Stimulated activated naive CD8-positive, alpha-beta T cell treated with anti-CD3 and anti-CD28 coated beads, Interleukin-15, amount 100 ng/mL, for 72 hours (primary cell): ENCODE measurements at regions not wholly inside any gene's neighbourhood (a gene's known extent, or its start where the extent isn't known, plus 50 kb on each side); places are given as distances from the start of the nearest gene placed in this dataset.
"Not testable (repeated sequence)": the region's sequence is repeated elsewhere in the genome, so short reads cannot be mapped to it uniquely, and the experiment has no call there.

ENCODE experiments used
- ATAC-seq: fragments of 150-1000 bp; cut with Tn5 transposase; 2 replicates; pipeline ENCODE4 v1.10.0; 2021; ENCODE audit warnings: mild to moderate bottlenecking, moderate library complexity
- DNase-seq, 2 donors: peaks; one replicate each; pipeline ENCODE4 v3.0.0; 2021 to 2022
- H3K27ac Mint-ChIP-seq, 2 donors: one replicate each; pipeline ENCODE4 v1.8.0; 2022; ENCODE audit warnings: mild to moderate bottlenecking in 2 of 2, mixed read lengths in 2 of 2, moderate library complexity in 2 of 2
- H3K27me3 Mint-ChIP-seq: one replicate; pipeline ENCODE4 v1.8.0; 2022; ENCODE audit warnings: mixed read lengths
- H3K4me1 Mint-ChIP-seq: one replicate; pipeline ENCODE4 v1.8.0; 2022; ENCODE audit warnings: mild to moderate bottlenecking, mixed read lengths
- H3K4me3 Mint-ChIP-seq, 2 donors: one replicate each; pipeline ENCODE4 v1.8.0; 2022; ENCODE audit warnings: mild to moderate bottlenecking in 2 of 2, mixed read lengths in 2 of 2, moderate library complexity in 1 of 2
- H3K9me3 Mint-ChIP-seq, 2 donors: one replicate each; pipeline ENCODE4 v1.8.0; 2022; ENCODE audit warnings: mixed read lengths in 2 of 2

GRCh38 chr4:153916273-153916755 is 127.4 kb upstream of the SFRP2 start:
- peaks cover 30% of the 10 kb centered on the region for H3K27me3 Mint-ChIP-seq
- H3K4me1 Mint-ChIP-seq: peaks cover 29% of the 10 kb centered on the region
- ATAC-seq: peak; percentile 97
- H3K9me3 Mint-ChIP-seq: no peaks in the 10 kb centered on the region
- no peak overlapping the region for H3K27ac Mint-ChIP-seq
- H3K4me3 Mint-ChIP-seq: peak overlapping the region; percentile 24 to 48
- peak; percentile 80 to 88 for DNase-seq

DNA sequence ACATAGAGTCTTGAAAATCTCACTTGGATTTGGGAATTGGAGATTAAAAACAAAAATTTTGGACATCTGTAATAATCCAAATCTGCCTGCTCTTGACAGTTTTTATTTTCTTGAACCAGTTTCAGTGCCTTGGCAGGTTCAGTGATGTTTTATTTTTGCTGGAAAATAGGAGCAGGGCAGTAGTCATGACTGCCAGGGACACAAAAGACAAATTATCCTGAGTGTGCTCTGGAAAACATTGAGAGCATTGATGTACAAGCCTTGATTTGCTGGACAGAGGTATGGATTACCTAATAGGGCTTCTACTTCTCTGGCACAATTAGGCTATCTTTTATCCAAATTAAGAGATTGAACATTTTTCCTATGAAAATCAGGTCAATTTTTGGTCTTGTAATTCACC is 123.4 kb upstream of the SFRP2 start:
- no peak for ATAC-seq
- DNase-seq: no peak
- H3K27ac Mint-ChIP-seq: no peak overlapping the region
- no peaks in the 10 kb centered on the region for H3K9me3 Mint-ChIP-seq
- no peak overlapping the region for H3K4me3 Mint-ChIP-seq
- H3K27me3 Mint-ChIP-seq: peaks cover 24% of the 10 kb centered on the region
- peaks cover 28% of the 10 kb centered on the region for H3K4me1 Mint-ChIP-seq

- H3K9me3 Mint-ChIP-seq: peaks cover 0 to 6% of the 10 kb centered on the region in 2 donors
- DNase-seq (no peak), ATAC-seq (no peak)
- H3K27me3 Mint-ChIP-seq: peaks cover 38% of the 10 kb centered on the region
- H3K4me1 Mint-ChIP-seq: peaks cover 6% of the 10 kb centered on the region
- H3K27ac Mint-ChIP-seq: no peak overlapping the region
- H3K4me3 Mint-ChIP-seq: no peak overlapping the region
These were observed 120.8 kb upstream of the SFRP2 start for GRCh38 chr4:153909672-153910071.

GRCh38 chr4:153906231-153906630 is 117.3 kb upstream of the SFRP2 start:
- Mint-ChIP-seq H3K27ac (no peak overlapping the region), H3K4me1 (peaks cover 6% of the 10 kb centered on the region), H3K9me3 (peaks cover 0 to 6% of the 10 kb centered on the region in 2 donors), H3K4me3 (no peak overlapping the region), H3K27me3 (peaks cover 22% of the 10 kb centered on the region)
- ATAC-seq (no peak), DNase-seq (no peak)

GRCh38 chr4:153905231-153905630 is 116.3 kb upstream of the SFRP2 start:
- peaks cover 6% of the 10 kb centered on the region for H3K4me1 Mint-ChIP-seq
- H3K27ac Mint-ChIP-seq: no peak overlapping the region
- no peak for DNase-seq
- peaks cover 20% of the 10 kb centered on the region for H3K27me3 Mint-ChIP-seq
- peaks cover 0 to 6% of the 10 kb centered on the region in 2 donors for H3K9me3 Mint-ChIP-seq
- no peak overlapping the region for H3K4me3 Mint-ChIP-seq
- no peak for ATAC-seq

DNA sequence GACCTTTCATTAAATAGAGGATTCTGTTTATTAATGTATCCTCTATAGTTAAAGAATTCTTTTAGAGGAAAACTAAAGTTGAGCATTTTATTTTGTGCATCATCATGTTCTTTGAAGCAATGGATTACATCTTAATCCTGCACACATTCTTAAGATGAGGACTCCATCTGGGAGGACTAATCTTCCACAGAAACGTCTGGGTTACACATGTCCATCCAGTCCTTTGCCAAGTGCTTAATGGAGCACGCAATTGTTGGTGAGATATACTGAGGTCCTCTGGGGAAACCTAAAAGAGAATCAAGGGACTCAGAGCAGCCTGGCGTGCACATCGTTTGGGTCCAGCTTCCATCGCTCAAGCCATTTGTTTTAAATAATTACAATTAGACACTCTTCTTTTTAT is 115.1 kb upstream of the SFRP2 start:
- ATAC-seq (no peak), DNase-seq (no peak)
- Mint-ChIP-seq H3K27ac (no peak overlapping the region), H3K4me3 (no peak overlapping the region), H3K27me3 (peaks cover 30% of the 10 kb centered on the region), H3K4me1 (peaks cover 6% of the 10 kb centered on the region), H3K9me3 (peaks cover 0 to 6% of the 10 kb centered on the region in 2 donors)

DNA sequence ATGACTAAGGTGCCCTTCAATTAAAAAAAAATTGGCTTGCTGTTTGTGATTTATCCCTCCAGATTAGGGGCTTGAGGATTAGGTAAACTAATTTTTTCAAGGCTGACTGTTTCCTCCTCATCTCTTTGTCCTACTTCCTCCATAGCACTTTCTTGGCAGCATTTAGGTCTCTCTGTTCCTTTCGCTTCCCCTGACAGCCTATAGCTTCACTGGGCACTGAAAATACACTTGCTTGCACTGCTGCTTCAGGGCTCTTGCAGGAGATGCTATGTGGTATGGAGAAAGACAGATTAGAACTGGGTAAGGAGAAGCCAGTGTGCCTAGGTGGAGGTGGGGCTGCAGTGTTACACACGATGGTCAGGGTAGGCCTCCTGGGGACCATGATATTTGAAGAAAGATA is 112.3 kb upstream of the SFRP2 start:
- H3K9me3 Mint-ChIP-seq: peaks cover 0 to 2% of the 10 kb centered on the region in 2 donors
- no peaks in the 10 kb centered on the region for H3K4me1 Mint-ChIP-seq
- no peak for ATAC-seq
- H3K27me3 Mint-ChIP-seq: peaks cover 48% of the 10 kb centered on the region
- no peak for DNase-seq
- no peak overlapping the region for H3K4me3 Mint-ChIP-seq
- no peak overlapping the region for H3K27ac Mint-ChIP-seq

DNA sequence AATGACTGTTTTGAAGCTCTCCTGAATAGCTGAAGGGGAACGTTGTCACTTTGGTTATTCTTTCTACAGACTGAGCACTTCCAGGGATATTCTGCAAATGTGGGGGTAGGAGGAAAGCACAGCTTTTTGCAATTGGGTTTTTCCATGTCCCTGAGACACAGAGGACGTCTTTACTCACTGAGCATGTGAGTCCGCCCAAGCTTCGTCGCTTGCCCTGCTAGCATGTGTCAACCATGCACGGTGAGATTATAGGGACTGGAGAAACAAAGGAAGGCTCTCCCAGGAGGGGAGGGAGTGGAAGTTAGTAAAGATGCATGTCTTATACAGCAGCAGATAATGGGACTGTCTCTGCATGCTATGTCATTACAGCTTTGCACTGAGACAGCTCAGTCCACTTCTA is 111.5 kb upstream of the SFRP2 start:
- no peaks in the 10 kb centered on the region for H3K9me3 Mint-ChIP-seq
- H3K27ac Mint-ChIP-seq: no peak overlapping the region
- H3K4me1 Mint-ChIP-seq: no peaks in the 10 kb centered on the region
- DNase-seq: no peak
- ATAC-seq: no peak
- H3K27me3 Mint-ChIP-seq: peaks cover 42% of the 10 kb centered on the region
- H3K4me3 Mint-ChIP-seq: no peak overlapping the region

DNA sequence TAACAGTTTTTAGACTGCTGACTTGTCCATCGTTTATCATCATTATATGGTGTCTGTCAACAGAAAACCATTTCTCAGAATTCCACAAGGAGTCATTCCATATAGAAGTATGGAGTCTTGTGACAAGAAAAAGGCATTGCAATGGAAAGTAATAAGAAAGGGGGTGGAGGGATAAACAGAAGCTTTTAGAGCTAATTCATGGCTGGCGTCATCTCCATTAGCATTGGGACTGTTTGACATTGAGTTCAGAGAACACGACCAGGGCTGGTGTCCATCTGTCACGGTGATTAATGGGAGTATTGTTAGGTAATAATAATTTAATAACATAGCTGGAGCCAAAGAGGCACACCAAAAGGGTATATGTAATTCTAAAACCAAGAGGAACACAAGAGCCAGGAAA is 101.9 kb upstream of the SFRP2 start:
- Mint-ChIP-seq H3K4me1 (no peaks in the 10 kb centered on the region), H3K4me3 (no peak overlapping the region), H3K27ac (no peak overlapping the region), H3K9me3 (peaks cover 5 to 24% of the 10 kb centered on the region in 2 donors), H3K27me3 (peaks cover 41% of the 10 kb centered on the region)
- DNase-seq (no peak), ATAC-seq (no peak)

GRCh38 chr4:153887217-153887616 is 98.3 kb upstream of the SFRP2 start:
- ATAC-seq: no peak

GRCh38 chr4:153884325-153884724 is 95.4 kb upstream of the SFRP2 start:
- ATAC-seq (no peak), DNase-seq (no peak)
- peaks cover 16 to 27% of the 10 kb centered on the region in 2 donors for H3K9me3 Mint-ChIP-seq
- H3K27ac Mint-ChIP-seq: no peak overlapping the region
- H3K27me3 Mint-ChIP-seq: peaks cover 30% of the 10 kb centered on the region
- H3K4me3 Mint-ChIP-seq: no peak overlapping the region
- no peaks in the 10 kb centered on the region for H3K4me1 Mint-ChIP-seq

More at GRCh38 chr4:153887217-153887616, 98.3 kb upstream of the SFRP2 start:
- peaks cover 49% of the 10 kb centered on the region for H3K27me3 Mint-ChIP-seq
- no peaks in the 10 kb centered on the region for H3K4me1 Mint-ChIP-seq
- no peak overlapping the region for H3K4me3 Mint-ChIP-seq
- H3K9me3 Mint-ChIP-seq: peaks cover 5 to 23% of the 10 kb centered on the region in 2 donors
- DNase-seq: no peak
- no peak overlapping the region for H3K27ac Mint-ChIP-seq

DNA sequence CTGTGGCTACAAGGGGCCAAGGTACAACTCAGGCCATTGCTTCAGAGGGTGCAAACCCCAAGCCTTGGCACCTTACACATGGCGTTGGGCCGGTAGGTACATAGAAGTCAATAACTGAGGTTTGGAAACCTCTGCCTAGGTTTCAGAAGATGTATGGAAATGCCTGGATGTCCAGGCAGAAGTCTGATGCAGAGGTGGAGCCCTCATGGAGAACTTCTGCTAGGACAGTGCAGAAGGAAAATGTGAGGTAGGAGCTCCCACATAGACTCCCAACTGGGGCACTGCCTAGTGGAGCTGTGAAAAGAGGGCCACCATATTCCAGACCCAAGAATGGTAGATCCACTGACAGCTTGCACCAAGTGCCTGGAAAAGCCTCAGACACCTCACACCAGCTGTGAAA is 92.1 kb upstream of the SFRP2 start:
- ATAC-seq: no peak
- no peak for DNase-seq
- Mint-ChIP-seq H3K9me3 (peaks cover 16 to 33% of the 10 kb centered on the region in 2 donors), H3K27me3 (peaks cover 15% of the 10 kb centered on the region), H3K4me3 (no peak overlapping the region), H3K27ac (no peak overlapping the region), H3K4me1 (no peaks in the 10 kb centered on the region)

- peaks cover 19% of the 10 kb centered on the region for H3K27me3 Mint-ChIP-seq
- peaks cover 16 to 29% of the 10 kb centered on the region in 2 donors for H3K9me3 Mint-ChIP-seq
- H3K4me3 Mint-ChIP-seq: no peak overlapping the region
- no peaks in the 10 kb centered on the region for H3K4me1 Mint-ChIP-seq
- H3K27ac Mint-ChIP-seq: no peak overlapping the region
- ATAC-seq (no peak), DNase-seq (no peak)
These were observed 89.0 kb upstream of the SFRP2 start for GRCh38 chr4:153877898-153878297.

GRCh38 chr4:153873741-153874140 is 84.9 kb upstream of the SFRP2 start:
- ATAC-seq (no peak), DNase-seq (no peak)
- Mint-ChIP-seq H3K4me3 (no peak overlapping the region), H3K9me3 (peaks cover 2 to 3% of the 10 kb centered on the region in 2 donors), H3K27me3 (peaks cover 22% of the 10 kb centered on the region), H3K4me1 (no peaks in the 10 kb centered on the region), H3K27ac (no peak overlapping the region)

GRCh38 chr4:153866766-153867165 is 77.9 kb upstream of the SFRP2 start:
- H3K4me1 Mint-ChIP-seq, H3K4me3 Mint-ChIP-seq, H3K27ac Mint-ChIP-seq, ATAC-seq, DNase-seq: not testable (repeated sequence)
- Mint-ChIP-seq H3K27me3 (peaks cover 15% of the 10 kb centered on the region), H3K9me3 (peaks cover 39 to 67% of the 10 kb centered on the region in 2 donors)

GRCh38 chr4:153852501-153852900 is 63.6 kb upstream of the SFRP2 start:
- Mint-ChIP-seq H3K4me3 (no peak overlapping the region), H3K4me1 (no peaks in the 10 kb centered on the region), H3K9me3 (peaks cover 16 to 24% of the 10 kb centered on the region in 2 donors), H3K27me3 (peaks cover 50% of the 10 kb centered on the region), H3K27ac (no peak overlapping the region)
- no peak for ATAC-seq
- DNase-seq: no peak
